Liver (tissue), 8 donors: ENCODE measurements at regions not wholly inside any gene's neighbourhood (a gene's known extent, or its start where the extent isn't known, plus 50 kb on each side); places are given as distances from the start of the nearest gene placed in this dataset.

ENCODE experiments used
- DNase-seq: peaks from one replicate; pipeline ENCODE4 v3.0.0-alpha.2; 2017; ENCODE audit warnings: low spot score
- H3K27ac ChIP-seq, 2 donors: one replicate each; pipeline ENCODE4 v1.7.0; 2013; ENCODE audit warnings: inconsistent platforms in 2 of 2, low read length in 2 of 2, control low read depth in 1 of 2, low read depth in 1 of 2, mild to moderate bottlenecking in 1 of 2
- H3K27me3 ChIP-seq, 4 donors: one replicate each; pipeline versions ENCODE4 v1.6.1 to v1.7.0; 2013; ENCODE audit warnings: low read length in 3 of 4, inconsistent platforms in 1 of 4, mild to moderate bottlenecking in 1 of 4, moderate library complexity in 1 of 4; ENCODE audit not compliant: control insufficient read depth in 4 of 4, insufficient read depth in 4 of 4
- H3K36me3 ChIP-seq, 4 donors: one replicate each; pipeline versions ENCODE4 v1.6.1 to v1.7.0; 2013; ENCODE audit warnings: low read length in 3 of 4, mild to moderate bottlenecking in 3 of 4, low read depth in 1 of 4, moderate library complexity in 1 of 4; ENCODE audit not compliant: control insufficient read depth in 4 of 4, insufficient read depth in 3 of 4
- H3K4me1 ChIP-seq, 4 donors: one replicate each; pipeline versions ENCODE4 v1.6.1 to v1.7.0; 2013; ENCODE audit warnings: low read length in 3 of 4, mild to moderate bottlenecking in 3 of 4, moderate library complexity in 1 of 4; ENCODE audit not compliant: control insufficient read depth in 4 of 4, insufficient read depth in 4 of 4
- H3K4me3 ChIP-seq, 3 donors: one replicate each; pipeline versions ENCODE4 v1.6.1 to v1.7.0; 2013; ENCODE audit warnings: low read length in 3 of 3, control low read depth in 1 of 3, low read depth in 1 of 3, mild to moderate bottlenecking in 1 of 3
- H3K9ac ChIP-seq, 2 donors: one replicate each; pipeline ENCODE4 v1.7.0; 2013; ENCODE audit warnings: low read length in 2 of 2, mild to moderate bottlenecking in 2 of 2, moderate library complexity in 2 of 2, control low read depth in 1 of 2, low read depth in 1 of 2
- H3K9me3 ChIP-seq, 4 donors: one replicate each; pipeline versions ENCODE4 v1.6.1 to v1.7.0; 2013; ENCODE audit warnings: low read length in 3 of 4; ENCODE audit not compliant: control insufficient read depth in 4 of 4
- ATF3 ChIP-seq: IDR thresholded peaks from 2 replicates; pipeline ENCODE4 v1.6.1; 2016; ENCODE audit warnings: antibody characterized with exemption
- CTCF ChIP-seq: fragments of 150-350 bp; IDR thresholded peaks from 2 replicates; pipeline ENCODE4 v1.5.1; 2017; ENCODE audit warnings: improper control_type of control experiment, low read depth, low read length; ENCODE audit not compliant: missing input control
- EGR1 ChIP-seq, 2 donors: IDR thresholded peaks; 2 replicates each; pipeline ENCODE4 v1.6.1; 2016 to 2018; ENCODE audit warnings: antibody characterized with exemption in 2 of 2, low read depth in 2 of 2
- FOXA1 ChIP-seq: IDR thresholded peaks from 2 replicates; pipeline ENCODE4 v1.6.1; 2016; ENCODE audit warnings: antibody characterized with exemption
- FOXA2 ChIP-seq: IDR thresholded peaks from 2 replicates; pipeline ENCODE4 v1.6.1; 2016; ENCODE audit warnings: antibody characterized with exemption
- GABPA ChIP-seq, 2 donors: IDR thresholded peaks in 1 of 2; conservative IDR thresholded peaks in 1 of 2; 2 replicates each; pipeline ENCODE4 v1.6.1; 2016; ENCODE audit warnings: antibody characterized with exemption in 2 of 2, mild to moderate bottlenecking in 1 of 2, moderate library complexity in 1 of 2
- HNF4A ChIP-seq, 2 donors: conservative IDR thresholded peaks; 2 replicates each; pipeline ENCODE4 v1.6.1; 2016; ENCODE audit warnings: antibody characterized with exemption in 2 of 2, mild to moderate bottlenecking in 2 of 2
- HNF4G ChIP-seq: IDR thresholded peaks from 2 replicates; pipeline ENCODE4 v1.6.1; 2016; ENCODE audit warnings: antibody characterized with exemption
- JUND ChIP-seq, 2 donors: IDR thresholded peaks; 2 replicates each; pipeline ENCODE4 v1.6.1; 2016; ENCODE audit warnings: antibody characterized with exemption in 2 of 2
- MAX ChIP-seq: IDR thresholded peaks from 2 replicates; pipeline ENCODE4 v1.6.1; 2016; ENCODE audit warnings: antibody characterized with exemption
- NR2F2 ChIP-seq: IDR thresholded peaks from 2 replicates; pipeline ENCODE4 v1.6.1; 2016; ENCODE audit warnings: antibody characterized with exemption
- RAD21 ChIP-seq, 2 donors: IDR thresholded peaks; 2 replicates each; pipeline ENCODE4 v1.6.1; 2016; ENCODE audit warnings: antibody characterized with exemption in 2 of 2, mild to moderate bottlenecking in 2 of 2
- REST ChIP-seq: IDR thresholded peaks from 2 replicates; pipeline ENCODE4 v1.6.1; 2016; ENCODE audit warnings: antibody characterized with exemption, mild to moderate bottlenecking
- RXRA ChIP-seq, 2 donors: IDR thresholded peaks; 2 replicates each; pipeline ENCODE4 v1.6.1; 2017 to 2018; ENCODE audit warnings: antibody characterized with exemption in 2 of 2, mild to moderate bottlenecking in 1 of 2
- SP1 ChIP-seq: IDR thresholded peaks from 2 replicates; pipeline ENCODE4 v1.6.1; 2018; ENCODE audit warnings: antibody characterized with exemption, mild to moderate bottlenecking
- TAF1 ChIP-seq: conservative IDR thresholded peaks from 2 replicates; pipeline ENCODE4 v1.6.1; 2016; ENCODE audit warnings: antibody characterized with exemption, mild to moderate bottlenecking
- YY1 ChIP-seq: IDR thresholded peaks from 2 replicates; pipeline ENCODE4 v1.6.1; 2016; ENCODE audit warnings: antibody characterized with exemption, mild to moderate bottlenecking
- ZBTB33 ChIP-seq: IDR thresholded peaks from 2 replicates; pipeline ENCODE4 v1.6.1; 2016; ENCODE audit warnings: antibody characterized with exemption
- WGBS: extraction: QIAGEN DNeasy Blood & Tissue Kit; methylation state at CpG from one replicate; pipeline ENCODE4 v1.1.7; 2013; 5-methylcytosine and 5-hydroxymethylcytosine counted together
- donor health status: healthy.
- donor health status: healthy.
- donor health status: healthy.
- donor health status: healthy.
- donor health status: healthy.

GRCh38 chr3:99031778-99032177 lies 130.3 kb upstream of the DCBLD2 start:
- 69% methylated on average over 4 of the region's 4 CpGs for WGBS
- no peak for TF ChIP-seq FOXA1
- TF ChIP-seq MAX, result no peak
- no peak for TF ChIP-seq REST
- TF ChIP-seq RAD21 (IDR thresholded peaks at IDR 0.05), result no peak
- no peak for TF ChIP-seq TAF1
- no peak for TF ChIP-seq HNF4A (conservative IDR thresholded peaks at IDR 0.05)
- no peak for TF ChIP-seq JUND (IDR thresholded peaks at IDR 0.05)
- no peak for TF ChIP-seq YY1
- TF ChIP-seq SP1, result no peak
- TF ChIP-seq EGR1 (IDR thresholded peaks at IDR 0.05; ENCODE audit: low read depth in 2 of 2), result no peak
- TF ChIP-seq NR2F2, result no peak
- no peak for TF ChIP-seq FOXA2
- TF ChIP-seq HNF4G, result no peak
- no peak for TF ChIP-seq RXRA (IDR thresholded peaks at IDR 0.05)
- TF ChIP-seq GABPA (IDR thresholded peaks at IDR 0.05 in 1 of 2, conservative IDR thresholded peaks at IDR 0.05 in 1 of 2), result no peak
- no peak for TF ChIP-seq ZBTB33
- no peak for TF ChIP-seq ATF3
- TF ChIP-seq CTCF, result no peak
- H3K9ac ChIP-seq, result no peak overlapping the region

More at GRCh38 chr3:99031778-99032177, 130.3 kb upstream of the DCBLD2 start:
- DNase-seq, result no peak
- Histone ChIP-seq H3K9me3 (no peaks in the 10 kb centered on the region), H3K27me3 (no peaks in the 10 kb centered on the region), H3K27ac (no peak overlapping the region), H3K4me3 (no peak overlapping the region), H3K36me3 (no peaks in the 10 kb centered on the region), H3K4me1 (no peaks in the 10 kb centered on the region)
